SU-DHL-6 (cell line): ENCODE measurements at regions not wholly inside any gene's neighbourhood (a gene's known extent, or its start where the extent isn't known, plus 50 kb on each side); places are given as distances from the start of the nearest gene placed in this dataset.

Source experiments
- CTCF ChIP-seq: fragments of 200-600 bp; sonication (generic); IDR thresholded peaks from one replicate; pipeline ENCODE4 v1.5.1; 2017; ENCODE audit warnings: antibody characterized with exemption, mild to moderate bottlenecking, low read length, moderate library complexity; ENCODE audit not compliant: insufficient read depth, poor library complexity, severe bottlenecking
- EZH2phosphoT487 ChIP-seq: fragments of 200-600 bp; sonication (generic), shearing (Covaris generic); conservative IDR thresholded peaks from 2 replicates; pipeline ENCODE4 v1.6.1; 2018; ENCODE audit warnings: mild to moderate bottlenecking, antibody characterized with exemption, low read length, moderate library complexity, mixed read lengths

GRCh38 chr10:36446881-36447280, 678.5 kb upstream of the ANKRD30A start:
- TF ChIP-seq EZH2phosphoT487 (no peak), CTCF (no peak)
